HEK293T (cell line): ENCODE measurements at regions not wholly inside any gene's neighbourhood (a gene's known extent, or its start where the extent isn't known, plus 50 kb on each side); places are given as distances from the start of the nearest gene placed in this dataset.

ENCODE experiments used
- CTCF ChIA-PET: fragments of 350-600 bp; formaldehyde crosslinking; extraction: SDS; loops from one replicate; lab custom pipeline; 2021; ENCODE audit warnings: antibody characterized with exemption, inconsistent platforms; lab: Yijun Ruan, JAX
- POLR2A ChIA-PET: fragments of 350-600 bp; formaldehyde crosslinking; extraction: SDS; loops from one replicate; lab custom pipeline; 2020; ENCODE audit warnings: antibody characterized with exemption, inconsistent platforms; lab: Yijun Ruan, JAX
- DNase-seq: peaks from one replicate; pipeline ENCODE4 v3.0.0; 2012; ENCODE audit warnings: mixed read lengths; ENCODE audit errors: extremely low spot score
- ARNT ChIP-seq: fragments of 450-650 bp; IDR thresholded peaks from 2 replicates; pipeline ENCODE4 v1.6.1; 2017; ENCODE audit warnings: mild to moderate bottlenecking
- BHLHE40 ChIP-seq: fragments of 450-650 bp; IDR thresholded peaks from 2 replicates; pipeline ENCODE4 v1.6.1; 2016; ENCODE audit warnings: mild to moderate bottlenecking, moderate library complexity, borderline replicate concordance
- CTBP1 ChIP-seq: fragments of 450-650 bp; IDR thresholded peaks from 2 replicates; pipeline ENCODE4 v1.6.1; 2016; ENCODE audit warnings: borderline replicate concordance
- ELF4 ChIP-seq: fragments of 450-650 bp; IDR thresholded peaks from 2 replicates; pipeline ENCODE4 v1.6.1; 2017; ENCODE audit warnings: antibody characterized with exemption
- FOXA1 ChIP-seq: fragments of 450-650 bp; IDR thresholded peaks from 2 replicates; pipeline ENCODE4 v1.6.1; 2016; ENCODE audit warnings: mild to moderate bottlenecking
- FOXK2 ChIP-seq: fragments of 450-650 bp; IDR thresholded peaks from 2 replicates; pipeline ENCODE4 v1.6.1; 2016; ENCODE audit warnings: mild to moderate bottlenecking
- FOXM1 ChIP-seq: fragments of 450-650 bp; IDR thresholded peaks from 2 replicates; pipeline ENCODE4 v1.6.1; 2017; ENCODE audit warnings: mild to moderate bottlenecking, borderline replicate concordance
- HDGF ChIP-seq: fragments of 450-650 bp; IDR thresholded peaks from 2 replicates; pipeline ENCODE4 v1.6.1; 2017; ENCODE audit warnings: antibody characterized with exemption, borderline replicate concordance
- L3MBTL2 ChIP-seq: fragments of 450-650 bp; conservative IDR thresholded peaks from 2 replicates; pipeline ENCODE4 v1.6.1; 2016; ENCODE audit warnings: mild to moderate bottlenecking
- LEF1 ChIP-seq: fragments of 450-650 bp; IDR thresholded peaks from 2 replicates; pipeline ENCODE4 v1.6.1; 2017; ENCODE audit warnings: mild to moderate bottlenecking, borderline replicate concordance
- NFRKB ChIP-seq: fragments of 450-650 bp; IDR thresholded peaks from 2 replicates; pipeline ENCODE4 v1.6.1; 2016; ENCODE audit warnings: mild to moderate bottlenecking, moderate library complexity
- SP1 ChIP-seq: fragments of 450-650 bp; IDR thresholded peaks from 2 replicates; pipeline ENCODE4 v1.6.1; 2017
- SUZ12 ChIP-seq: fragments of 450-650 bp; IDR thresholded peaks from 2 replicates; pipeline ENCODE4 v1.6.1; 2016; ENCODE audit warnings: mild to moderate bottlenecking
- TARDBP ChIP-seq: fragments of 450-650 bp; IDR thresholded peaks from 2 replicates; pipeline ENCODE4 v1.6.1; 2016
- ZNF384 ChIP-seq: fragments of 450-650 bp; IDR thresholded peaks from 2 replicates; pipeline ENCODE4 v1.6.1; 2016
- TF ChIP-seq, protein P1 (sequence below): fragments of 450-650 bp; IDR thresholded peaks from 2 replicates; pipeline ENCODE4 v1.6.1; 2016

DNA sequence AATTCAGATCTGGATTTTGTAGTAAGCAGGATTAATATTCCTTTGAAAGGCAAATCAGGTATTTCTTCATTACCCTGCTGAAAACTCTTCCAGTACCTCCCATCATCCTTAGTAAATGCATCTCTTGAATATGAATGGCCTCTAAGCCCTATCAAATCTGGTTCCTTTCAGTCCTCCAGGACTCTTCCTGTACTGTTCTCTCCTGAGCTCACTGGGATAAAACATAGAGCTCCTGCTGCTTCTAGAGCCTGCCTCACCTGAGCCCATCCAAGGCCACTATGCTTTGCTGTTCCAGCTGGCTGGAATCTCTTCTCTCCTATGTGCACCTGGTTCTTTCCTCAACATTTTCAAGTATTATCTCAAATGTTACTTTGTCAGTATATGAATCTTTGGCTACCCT is 803.3 kb upstream of the CTNND2 start:
- TF ChIP-seq BHLHE40 (no peak), TARDBP (no peak), ZNF384 (no peak), NFRKB (no peak), L3MBTL2 (no peak), FOXM1 (no peak)
- ChIA-PET POLR2A (no interaction called here), CTCF (no interaction called here)
- DNase-seq = no peak

- TF ChIP-seq L3MBTL2 = no peak
- no peak for TF ChIP-seq ARNT
- TF ChIP-seq, protein P1, sequence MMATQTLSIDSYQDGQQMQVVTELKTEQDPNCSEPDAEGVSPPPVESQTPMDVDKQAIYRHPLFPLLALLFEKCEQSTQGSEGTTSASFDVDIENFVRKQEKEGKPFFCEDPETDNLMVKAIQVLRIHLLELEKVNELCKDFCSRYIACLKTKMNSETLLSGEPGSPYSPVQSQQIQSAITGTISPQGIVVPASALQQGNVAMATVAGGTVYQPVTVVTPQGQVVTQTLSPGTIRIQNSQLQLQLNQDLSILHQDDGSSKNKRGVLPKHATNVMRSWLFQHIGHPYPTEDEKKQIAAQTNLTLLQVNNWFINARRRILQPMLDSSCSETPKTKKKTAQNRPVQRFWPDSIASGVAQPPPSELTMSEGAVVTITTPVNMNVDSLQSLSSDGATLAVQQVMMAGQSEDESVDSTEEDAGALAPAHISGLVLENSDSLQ = no peak
- no peak for TF ChIP-seq TARDBP
- no peak for TF ChIP-seq HDGF
- TF ChIP-seq ELF4 = no peak
- TF ChIP-seq FOXA1 = no peak
- no peak for TF ChIP-seq SP1
- TF ChIP-seq LEF1 = no peak
- TF ChIP-seq NFRKB = no peak
- TF ChIP-seq SUZ12 = no peak
- TF ChIP-seq FOXM1 = no peak
- no peak for TF ChIP-seq FOXK2
- no peak for TF ChIP-seq ZNF384
- ChIA-PET CTCF (no interaction called here), POLR2A (no interaction called here)
- DNase-seq = no peak
These were observed 800.7 kb upstream of the CTNND2 start for GRCh38 chr5:12704955-12705354.

DNA sequence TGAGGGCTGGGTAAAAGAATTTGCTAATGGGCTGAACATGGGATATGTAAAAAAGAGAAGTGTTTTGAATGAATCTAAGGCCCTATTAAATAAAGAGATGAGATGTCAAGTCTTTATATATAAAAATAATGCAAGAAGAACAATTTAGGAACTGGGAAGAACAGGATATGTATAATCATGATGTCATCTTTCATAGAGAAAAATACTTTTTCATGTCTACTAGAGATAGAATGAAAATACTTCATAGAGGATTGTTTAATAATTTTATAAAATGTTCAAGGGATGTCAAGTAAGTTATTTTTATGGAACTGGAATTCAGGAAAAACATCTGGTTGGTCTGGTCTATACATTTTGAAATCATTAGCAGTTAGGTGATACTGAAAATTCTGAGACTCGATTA is 799.0 kb upstream of the CTNND2 start:
- ChIA-PET CTCF (no interaction called here), POLR2A (no interaction called here)
- DNase-seq = no peak
- TF ChIP-seq TARDBP (no peak), L3MBTL2 (no peak), ZNF384 (no peak), SUZ12 (no peak), ELF4 (no peak), HDGF (no peak), ARNT (no peak), NFRKB (no peak), LEF1 (no peak), CTBP1 (no peak), BHLHE40 (no peak), FOXK2 (no peak), FOXA1 (no peak), FOXM1 (no peak), SP1 (no peak)
- TF ChIP-seq, protein P1 = no peak

DNA sequence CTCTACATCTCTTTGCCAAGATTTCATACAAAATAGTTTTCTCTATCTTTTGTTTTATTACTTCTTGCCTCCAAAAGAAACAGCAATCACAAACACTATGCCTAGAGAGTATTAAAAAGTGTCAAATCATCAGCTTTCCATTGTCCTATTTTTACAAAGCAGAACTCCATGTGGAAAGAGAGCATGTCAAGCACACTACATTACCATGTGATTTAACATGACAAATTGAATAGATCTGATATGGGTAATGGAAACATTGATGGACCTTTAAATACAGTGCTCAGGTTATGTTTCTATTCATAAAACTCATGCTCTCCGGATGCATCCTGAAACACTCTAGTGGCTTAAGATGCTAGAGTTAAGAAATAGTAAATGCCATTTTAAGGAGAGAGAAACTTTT is 791.4 kb upstream of the CTNND2 start:
- no peak for DNase-seq
- POLR2A ChIA-PET = no interaction called here
- CTCF ChIA-PET = no interaction called here
- TF ChIP-seq NFRKB (no peak), FOXM1 (no peak), SP1 (no peak), ZNF384 (no peak), LEF1 (no peak), FOXK2 (no peak), FOXA1 (no peak), BHLHE40 (no peak), SUZ12 (no peak), TARDBP (no peak), CTBP1 (no peak), L3MBTL2 (no peak), HDGF (no peak)
- TF ChIP-seq, protein P1 = no peak

DNA sequence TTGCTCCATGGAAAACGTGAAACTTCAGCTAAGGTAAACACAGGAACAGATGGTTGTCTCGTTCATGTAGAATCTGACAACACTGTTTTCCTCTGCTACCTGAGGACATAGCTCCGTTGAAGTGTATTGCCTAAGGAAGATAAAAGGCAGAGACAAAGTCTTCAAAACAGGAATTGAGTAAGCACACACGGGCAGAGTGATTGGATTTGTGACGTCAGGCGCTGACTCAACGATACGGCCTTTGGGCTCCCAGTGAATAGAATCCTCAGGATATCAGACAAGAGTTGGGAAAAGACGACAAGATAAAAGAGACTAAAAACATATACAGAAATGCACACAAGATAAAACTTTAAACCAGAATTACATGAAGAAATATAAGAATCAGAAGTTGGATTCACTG is 787.1 kb upstream of the CTNND2 start:
- TF ChIP-seq SUZ12 (no peak), ELF4 (no peak), TARDBP (no peak), FOXM1 (no peak), ARNT (no peak), BHLHE40 (no peak), SP1 (no peak), HDGF (no peak), LEF1 (no peak)
- TF ChIP-seq, protein P1 = no peak
- POLR2A ChIA-PET = no interaction called here
- DNase-seq = no peak
- CTCF ChIA-PET = no interaction called here

DNA sequence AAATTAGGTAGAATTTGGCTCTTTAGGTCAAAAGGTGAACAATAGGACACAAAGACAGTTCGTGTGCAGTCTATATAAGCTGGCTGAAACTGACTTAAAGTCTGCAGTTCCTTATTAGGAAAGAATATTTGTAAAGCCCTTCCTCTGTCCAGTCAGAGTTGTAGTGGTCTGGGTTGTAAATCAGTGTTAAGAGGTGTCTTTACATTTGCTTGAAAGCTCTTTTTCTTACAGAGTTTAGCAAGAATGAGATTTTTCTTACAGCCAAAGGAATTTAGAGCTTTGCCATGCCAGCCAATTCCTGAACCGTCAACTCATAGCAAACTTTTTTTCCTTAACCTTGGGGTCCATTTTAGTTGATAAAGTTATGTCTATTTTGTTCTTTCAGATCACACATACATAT is 786.1 kb upstream of the CTNND2 start:
- ChIA-PET POLR2A (no interaction called here), CTCF (no interaction called here)
- TF ChIP-seq ELF4 = no peak
- no peak for TF ChIP-seq LEF1
- no peak for TF ChIP-seq SP1
- no peak for TF ChIP-seq FOXA1
- TF ChIP-seq NFRKB = no peak
- TF ChIP-seq SUZ12 = no peak
- TF ChIP-seq FOXK2 = no peak
- TF ChIP-seq, protein P1 = no peak
- no peak for TF ChIP-seq CTBP1
- no peak for TF ChIP-seq BHLHE40
- no peak for TF ChIP-seq ZNF384
- no peak for TF ChIP-seq L3MBTL2
- no peak for TF ChIP-seq FOXM1
- no peak for TF ChIP-seq ARNT
- TF ChIP-seq TARDBP = no peak
- TF ChIP-seq HDGF = no peak
- DNase-seq = no peak
